LNCaP clone FGC (cell line): ENCODE measurements at regions not wholly inside any gene's neighbourhood (a gene's known extent, or its start where the extent isn't known, plus 50 kb on each side); places are given as distances from the start of the nearest gene placed in this dataset.

Experiments used
- DNase-seq: peaks from one replicate; pipeline ENCODE4 v3.0.0-alpha.2; 2011; ENCODE audit warnings: low read depth
- H3K4me3 ChIP-seq: 2 replicates; pipeline ENCODE4 v1.5.1; 2011; ENCODE audit warnings: mild to moderate bottlenecking, low read depth, low read length, control low read depth
- CTCF ChIP-seq: IDR thresholded peaks from 2 replicates; pipeline ENCODE4 v1.5.1; 2012; ENCODE audit warnings: mild to moderate bottlenecking; ENCODE audit not compliant: control insufficient read depth, insufficient read depth; ENCODE audit errors: extremely low read depth

GRCh38 chr11:116650052-116650451 lies 122.7 kb downstream of the BUD13 start:
- TF ChIP-seq CTCF = no peak
- H3K4me3 ChIP-seq = no peak overlapping the region
- no peak for DNase-seq

GRCh38 chr11:116649268-116649667 lies 123.5 kb downstream of the BUD13 start:
- no peak overlapping the region for H3K4me3 ChIP-seq
- no peak for TF ChIP-seq CTCF
- DNase-seq = no peak

GRCh38 chr11:116648247-116649174 lies 124.3 kb downstream of the BUD13 start:
- no peak for TF ChIP-seq CTCF
- no peak overlapping the region for H3K4me3 ChIP-seq
- DNase-seq = no peak

GRCh38 chr11:116647305-116648080 lies 125.3 kb downstream of the BUD13 start:
- no peak overlapping the region for H3K4me3 ChIP-seq
- DNase-seq = no peak
- no peak for TF ChIP-seq CTCF

GRCh38 chr11:116646191-116646590 lies 126.6 kb downstream of the BUD13 start:
- no peak for DNase-seq
- H3K4me3 ChIP-seq = no peak overlapping the region
- no peak for TF ChIP-seq CTCF

- no peak for DNase-seq
- no peak for TF ChIP-seq CTCF
- no peak overlapping the region for H3K4me3 ChIP-seq
These were observed 127.9 kb downstream of the BUD13 start for GRCh38 chr11:116644941-116645305.
